ENCODE measurements at regions not wholly inside any gene's neighbourhood (a gene's known extent, or its start where the extent isn't known, plus 50 kb on each side); places are given as distances from the start of the nearest gene placed in this dataset.

GRCh38 chr21:27719226-27719625, 752.3 kb upstream of the ADAMTS5 start:
- TF ChIP-seq EZH2phosphoT487 (IDR thresholded peaks at IDR 0.05; ENCODE audit: borderline replicate concordance) (no peak), CTCF (conservative IDR thresholded peaks at IDR 0.05; ENCODE audit: low read length) (no peak)

All from Loucy (cell line).